GM23338 (cell line): ENCODE measurements at regions not wholly inside any gene's neighbourhood (a gene's known extent, or its start where the extent isn't known, plus 50 kb on each side); places are given as distances from the start of the nearest gene placed in this dataset.

Experiments used
- ATAC-seq: fragments of 200-7000 bp; cut with Tn5 transposase; 3 replicates; pipeline ENCODE4 v1.9.1; 2020
- DNase-seq: peaks from one replicate; pipeline ENCODE4 v3.0.0-alpha.2; 2015; ENCODE audit warnings: low spot score
- H2AFZ ChIP-seq: fragments of 200-600 bp; sonication (generic); 2 replicates; pipeline ENCODE4 v1.8.0; 2016; ENCODE audit warnings: antibody characterized with exemption, mild to moderate bottlenecking, moderate library complexity
- H3F3A ChIP-seq: fragments of 200-600 bp; sonication (generic); replicated peaks from 2 replicates; pipeline ENCODE4 v1.8.0; 2017; ENCODE audit warnings: antibody characterized with exemption, mixed run types, low read depth
- H3K27ac ChIP-seq: fragments of 200-600 bp; sonication (generic); 2 replicates; pipeline ENCODE4 v1.6.1; 2016; ENCODE audit warnings: low read depth
- H3K27me3 ChIP-seq: fragments of 200-600 bp; sonication (generic); 2 replicates; pipeline ENCODE4 v1.8.0; 2016; ENCODE audit warnings: mild to moderate bottlenecking, mixed run types, moderate library complexity; ENCODE audit not compliant: insufficient read depth
- H3K36me3 ChIP-seq: fragments of 200-600 bp; sonication (generic); 2 replicates; pipeline ENCODE4 v1.8.0; 2016; ENCODE audit warnings: mild to moderate bottlenecking; ENCODE audit not compliant: insufficient read depth
- H3K4me1 ChIP-seq: fragments of 200-600 bp; sonication (generic); 2 replicates; pipeline ENCODE4 v1.8.0; 2016; ENCODE audit warnings: mild to moderate bottlenecking, moderate library complexity; ENCODE audit not compliant: insufficient read depth
- H3K4me2 ChIP-seq: fragments of 200-600 bp; sonication (generic); 2 replicates; pipeline ENCODE4 v1.7.1; 2017; ENCODE audit warnings: mixed run types
- H3K4me3 ChIP-seq: fragments of 200-600 bp; sonication (generic); 2 replicates; pipeline ENCODE4 v1.6.1; 2016; ENCODE audit warnings: mixed run types
- H3K79me2 ChIP-seq: fragments of 200-600 bp; sonication (generic); replicated peaks from 2 replicates; pipeline ENCODE4 v1.8.0; 2017; ENCODE audit warnings: mild to moderate bottlenecking; ENCODE audit not compliant: insufficient read depth
- H3K9me2 ChIP-seq: fragments of 200-600 bp; sonication (generic); 2 replicates; pipeline ENCODE4 v1.8.0; 2017; ENCODE audit not compliant: insufficient read depth
- H4K20me1 ChIP-seq: fragments of 200-600 bp; sonication (generic); replicated peaks from 2 replicates; pipeline ENCODE4 v1.8.0; 2017; ENCODE audit warnings: mild to moderate bottlenecking; ENCODE audit not compliant: insufficient read depth
- H3K27ac Mint-ChIP-seq: 2 replicates; pipeline ENCODE4 v1.8.0; 2020; ENCODE audit warnings: inconsistent platforms, mild to moderate bottlenecking, moderate library complexity, mixed read lengths
- H3K27me3 Mint-ChIP-seq: 3 replicates; pipeline ENCODE4 v1.8.0; 2022; ENCODE audit warnings: low read depth, mild to moderate bottlenecking, moderate library complexity, mixed read lengths, inconsistent platforms; ENCODE audit not compliant: insufficient read depth, poor library complexity
- H3K36me3 Mint-ChIP-seq: 3 replicates; pipeline ENCODE4 v1.8.0; 2021; ENCODE audit warnings: low read depth, mild to moderate bottlenecking, inconsistent platforms, moderate library complexity, mixed read lengths
- H3K4me1 Mint-ChIP-seq: 3 replicates; pipeline ENCODE4 v1.8.0; 2020; ENCODE audit warnings: mild to moderate bottlenecking, inconsistent platforms, mixed read lengths
- H3K4me3 Mint-ChIP-seq: 3 replicates; pipeline ENCODE4 v1.8.0; 2021; ENCODE audit warnings: moderate library complexity, mild to moderate bottlenecking, inconsistent platforms, mixed read lengths
- H3K9me3 Mint-ChIP-seq: 3 replicates; pipeline ENCODE4 v1.8.0; 2020; ENCODE audit warnings: moderate library complexity, mild to moderate bottlenecking, inconsistent platforms, mixed read lengths
- EZH2 ChIP-seq: fragments of 200-600 bp; sonication (generic); IDR thresholded peaks from one replicate; pipeline ENCODE4 v1.8.0; 2017; ENCODE audit warnings: antibody characterized with exemption, mild to moderate bottlenecking, low read depth; ENCODE audit not compliant: unreplicated experiment
- EZH2phosphoT487 ChIP-seq: fragments of 200-600 bp; sonication (generic); IDR thresholded peaks from one replicate; pipeline ENCODE4 v1.8.1; 2018; ENCODE audit warnings: antibody characterized with exemption; ENCODE audit not compliant: unreplicated experiment
- POLR2AphosphoS5 ChIP-seq: IDR thresholded peaks from 2 replicates; pipeline ENCODE4 v1.6.1; 2016; ENCODE audit warnings: antibody characterized with exemption, low read depth
- REST ChIP-seq: IDR thresholded peaks from one replicate; pipeline ENCODE4 v1.6.1; 2018; ENCODE audit warnings: antibody characterized with exemption; ENCODE audit not compliant: unreplicated experiment
- STAT1 ChIP-seq: IDR thresholded peaks from one replicate; pipeline ENCODE4 v1.6.1; 2016; ENCODE audit warnings: antibody characterized with exemption; ENCODE audit not compliant: unreplicated experiment
- ZNF331 ChIP-seq: fragments of 250-450 bp; sonication (Bioruptor Pico); IDR thresholded peaks from 2 replicates; pipeline ENCODE4 v1.5.0; 2020; ENCODE audit warnings: low read depth, mild to moderate bottlenecking, moderate library complexity
- TF ChIP-seq, protein P1 (sequence below): IDR thresholded peaks from 2 replicates; pipeline ENCODE4 v1.6.1; 2016; ENCODE audit warnings: antibody characterized with exemption
- TF ChIP-seq, protein P2 (sequence below), 2 experiments: fragments of 200-600 bp in 1 of 2; sonication (generic) in 1 of 2; conservative IDR thresholded peaks; 2 replicates each; pipeline versions ENCODE4 v1.5.1 to v1.6.1; 2016 to 2017; ENCODE audit warnings: antibody characterized with exemption in 2 of 2, low read depth in 2 of 2, mild to moderate bottlenecking in 2 of 2, moderate library complexity in 1 of 2

GRCh38 chr3:132134611-132135010 is 99.8 kb upstream of the CPNE4 start:
- H3K9me2 ChIP-seq, result no peaks in the 10 kb centered on the region
- Mint-ChIP-seq H3K9me3 (no peaks in the 10 kb centered on the region), H3K4me1 (peaks cover 23% of the 10 kb centered on the region), H3K27ac (no peak overlapping the region), H3K4me3 (no peak overlapping the region), H3K36me3 (no peaks in the 10 kb centered on the region), H3K27me3 (peaks cover 4% of the 10 kb centered on the region)
- no peaks in the 10 kb centered on the region; the same call in 1 of the 2 replicates for H3F3A ChIP-seq
- ATAC-seq, result no peak
- no peaks in the 10 kb centered on the region for H4K20me1 ChIP-seq
- peaks cover 10% of the 10 kb centered on the region; the same call in 1 of the 2 replicates for H3K27me3 ChIP-seq
- peaks cover 17% of the 10 kb centered on the region for H3K4me1 ChIP-seq
- DNase-seq, result no peak
- H3K4me2 ChIP-seq, result no peak overlapping the region
- H3K4me3 ChIP-seq, result no peak overlapping the region
- H3K27ac ChIP-seq, result no peak overlapping the region
- TF ChIP-seq, protein P1, sequence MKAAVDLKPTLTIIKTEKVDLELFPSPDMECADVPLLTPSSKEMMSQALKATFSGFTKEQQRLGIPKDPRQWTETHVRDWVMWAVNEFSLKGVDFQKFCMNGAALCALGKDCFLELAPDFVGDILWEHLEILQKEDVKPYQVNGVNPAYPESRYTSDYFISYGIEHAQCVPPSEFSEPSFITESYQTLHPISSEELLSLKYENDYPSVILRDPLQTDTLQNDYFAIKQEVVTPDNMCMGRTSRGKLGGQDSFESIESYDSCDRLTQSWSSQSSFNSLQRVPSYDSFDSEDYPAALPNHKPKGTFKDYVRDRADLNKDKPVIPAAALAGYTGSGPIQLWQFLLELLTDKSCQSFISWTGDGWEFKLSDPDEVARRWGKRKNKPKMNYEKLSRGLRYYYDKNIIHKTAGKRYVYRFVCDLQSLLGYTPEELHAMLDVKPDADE, result no peak
- no peak for TF ChIP-seq EZH2
- TF ChIP-seq, protein P2, sequence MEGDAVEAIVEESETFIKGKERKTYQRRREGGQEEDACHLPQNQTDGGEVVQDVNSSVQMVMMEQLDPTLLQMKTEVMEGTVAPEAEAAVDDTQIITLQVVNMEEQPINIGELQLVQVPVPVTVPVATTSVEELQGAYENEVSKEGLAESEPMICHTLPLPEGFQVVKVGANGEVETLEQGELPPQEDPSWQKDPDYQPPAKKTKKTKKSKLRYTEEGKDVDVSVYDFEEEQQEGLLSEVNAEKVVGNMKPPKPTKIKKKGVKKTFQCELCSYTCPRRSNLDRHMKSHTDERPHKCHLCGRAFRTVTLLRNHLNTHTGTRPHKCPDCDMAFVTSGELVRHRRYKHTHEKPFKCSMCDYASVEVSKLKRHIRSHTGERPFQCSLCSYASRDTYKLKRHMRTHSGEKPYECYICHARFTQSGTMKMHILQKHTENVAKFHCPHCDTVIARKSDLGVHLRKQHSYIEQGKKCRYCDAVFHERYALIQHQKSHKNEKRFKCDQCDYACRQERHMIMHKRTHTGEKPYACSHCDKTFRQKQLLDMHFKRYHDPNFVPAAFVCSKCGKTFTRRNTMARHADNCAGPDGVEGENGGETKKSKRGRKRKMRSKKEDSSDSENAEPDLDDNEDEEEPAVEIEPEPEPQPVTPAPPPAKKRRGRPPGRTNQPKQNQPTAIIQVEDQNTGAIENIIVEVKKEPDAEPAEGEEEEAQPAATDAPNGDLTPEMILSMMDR (conservative IDR thresholded peaks at IDR 0.05; ENCODE audit: low read depth in 2 of 2), result no peak
- no peak overlapping the region for H2AFZ ChIP-seq
- H3K79me2 ChIP-seq, result no peaks in the 10 kb centered on the region
- H3K36me3 ChIP-seq, result no peaks in the 10 kb centered on the region

DNA sequence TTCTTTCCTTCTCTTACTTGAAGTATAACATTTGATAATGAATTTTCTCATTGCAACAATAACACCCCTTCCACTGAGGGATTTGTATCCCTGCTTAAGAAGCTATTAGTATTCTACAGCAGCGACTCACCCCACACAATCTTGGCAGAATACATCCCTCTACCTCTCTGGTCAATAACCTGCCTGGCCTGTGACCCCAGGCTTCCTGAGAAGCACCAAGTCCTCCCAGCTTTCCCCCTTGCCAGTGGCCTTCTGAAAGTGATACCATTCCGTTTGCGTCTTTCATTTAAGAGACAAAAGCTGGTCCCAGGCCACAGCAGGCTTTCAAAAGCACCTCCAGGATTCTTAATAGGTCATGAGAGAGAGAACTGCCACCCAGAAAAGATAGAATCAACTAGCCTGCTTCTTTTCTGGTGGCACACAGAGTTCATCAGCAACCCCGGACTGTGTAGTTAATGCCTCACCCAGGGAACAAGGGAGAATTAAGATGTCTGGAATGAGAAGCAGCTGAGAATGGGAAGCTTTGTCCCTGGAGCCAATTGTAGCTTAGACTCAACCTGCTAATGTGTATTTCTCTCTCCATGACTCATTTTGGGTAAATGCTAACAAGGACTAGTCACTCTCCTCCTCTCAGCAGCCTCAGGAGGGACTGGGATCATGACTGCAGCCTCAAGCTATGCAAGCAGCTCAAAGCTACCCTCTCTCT is 101.0 kb upstream of the CPNE4 start:
- peak; percentile 31 for DNase-seq
- H2AFZ ChIP-seq, result peak overlapping the region; percentile 90
- H4K20me1 ChIP-seq, result no peaks in the 10 kb centered on the region
- TF ChIP-seq ZNF331 (CRISPR knock-in tag) (no peak), EZH2phosphoT487 (no peak), POLR2AphosphoS5 (no peak), STAT1 (no peak), REST (no peak)
- TF ChIP-seq, protein P1, result no peak

More for the DNA sequence above, 101.0 kb upstream of the CPNE4 start:
- Histone ChIP-seq H3K27ac (no peak overlapping the region), H3K4me2 (peak overlapping the region; percentile 80), H3K79me2 (no peaks in the 10 kb centered on the region), H3K36me3 (no peaks in the 10 kb centered on the region), H3K9me2 (no peaks in the 10 kb centered on the region), H3F3A (no peaks in the 10 kb centered on the region; the same call in 1 of the 2 replicates), H3K4me3 (peak overlapping the region; percentile 74; the same call in 1 of the 2 replicates), H3K27me3 (peaks cover 10% of the 10 kb centered on the region; the same call in 1 of the 2 replicates), H3K4me1 (peaks cover 17% of the 10 kb centered on the region)
- Mint-ChIP-seq H3K4me1 (peaks cover 18% of the 10 kb centered on the region), H3K36me3 (no peaks in the 10 kb centered on the region), H3K27me3 (peaks cover 2% of the 10 kb centered on the region), H3K4me3 (no peak overlapping the region), H3K27ac (no peak overlapping the region; the same call in 1 of the 2 replicates), H3K9me3 (no peaks in the 10 kb centered on the region)
- peak; percentile 91 for ATAC-seq
